HEK293 (cell line): ENCODE measurements at regions not wholly inside any gene's neighbourhood (a gene's known extent, or its start where the extent isn't known, plus 50 kb on each side); places are given as distances from the start of the nearest gene placed in this dataset.

Experiments used
- CTCF ChIA-PET: fragments of 350-600 bp; formaldehyde crosslinking; extraction: SDS; loops from one replicate; lab custom pipeline; 2021; ENCODE audit warnings: antibody characterized with exemption; lab: Yijun Ruan, JAX
- POLR2A ChIA-PET: fragments of 300-600 bp; formaldehyde crosslinking; extraction: SDS; loops from one replicate; lab custom pipeline; 2020; ENCODE audit warnings: antibody characterized with exemption, inconsistent platforms; lab: Yijun Ruan, JAX
- H3K27ac ChIP-seq: fragments of 200-500 bp; sonication (Bioruptor generic); 2 replicates; pipeline ENCODE4 v1.5.1; 2014; ENCODE audit warnings: low read depth, low read length, control low read depth, inconsistent platforms; ENCODE audit errors: extremely low read depth
- H3K36me3 ChIP-seq, 2 experiments: fragments of 200-500 bp in 1 of 2; sonication (Bioruptor generic) in 1 of 2; 1 replicate in 1 of 2; 2 replicates in 1 of 2; pipeline ENCODE4 v1.5.1; 2014 to 2017; ENCODE audit warnings: inconsistent platforms in 2 of 2, low read length in 2 of 2; ENCODE audit not compliant: control insufficient read depth in 2 of 2, insufficient read depth in 1 of 2
- H3K4me1 ChIP-seq: fragments of 200-500 bp; sonication (Bioruptor generic); 2 replicates; pipeline ENCODE4 v1.5.1; 2014; ENCODE audit warnings: mild to moderate bottlenecking, low read length, inconsistent platforms; ENCODE audit not compliant: control insufficient read depth, insufficient read depth
- H3K4me3 ChIP-seq: 2 replicates; pipeline ENCODE4 v1.5.1; 2011; ENCODE audit warnings: low read depth, mild to moderate bottlenecking, control low read depth, low read length, moderate library complexity
- H3K9me3 ChIP-seq: fragments of 200-500 bp; sonication (Bioruptor generic); 2 replicates; pipeline ENCODE4 v1.5.1; 2014; ENCODE audit warnings: low read depth, low read length, inconsistent platforms; ENCODE audit not compliant: control insufficient read depth, insufficient read depth
- CTCF ChIP-seq: fragments of 450-650 bp; formaldehyde crosslinking; IDR thresholded peaks from 2 replicates; pipeline ENCODE4 v1.5.1; 2016; ENCODE audit warnings: missing biosample characterization, missing genetic modification characterization
- IKZF3 ChIP-seq: fragments of 450-650 bp; IDR thresholded peaks from 2 replicates; pipeline ENCODE4 v1.5.0; 2018; ENCODE audit warnings: missing biosample characterization, mild to moderate bottlenecking, missing genetic modification characterization, moderate library complexity
- KLF16 ChIP-seq: fragments of 450-650 bp; formaldehyde crosslinking; IDR thresholded peaks from 2 replicates; pipeline ENCODE4 v1.5.1; 2017; ENCODE audit warnings: missing biosample characterization, missing genetic modification characterization
- YY2 ChIP-seq: fragments of 450-650 bp; formaldehyde crosslinking; IDR thresholded peaks from 2 replicates; pipeline ENCODE4 v1.5.1; 2016; ENCODE audit warnings: missing biosample characterization, missing genetic modification characterization
- ZBTB7A ChIP-seq: fragments of 450-650 bp; formaldehyde crosslinking; IDR thresholded peaks from 2 replicates; pipeline ENCODE4 v1.5.1; 2016; ENCODE audit warnings: low read depth, missing biosample characterization, missing genetic modification characterization
- ZBTB8A ChIP-seq: fragments of 450-650 bp; formaldehyde crosslinking; IDR thresholded peaks from 2 replicates; pipeline ENCODE4 v1.5.1; 2016; ENCODE audit warnings: missing biosample characterization, missing genetic modification characterization
- ZFHX2 ChIP-seq: fragments of 450-650 bp; formaldehyde crosslinking; conservative IDR thresholded peaks from 2 replicates; pipeline ENCODE4 v1.5.1; 2016; ENCODE audit warnings: missing biosample characterization, missing genetic modification characterization
- ZNF19 ChIP-seq: fragments of 450-650 bp; formaldehyde crosslinking; IDR thresholded peaks from 2 replicates; pipeline ENCODE4; 2016; ENCODE audit warnings: missing biosample characterization, missing genetic modification characterization, low read depth
- ZNF2 ChIP-seq: fragments of 450-650 bp; formaldehyde crosslinking; IDR thresholded peaks from 2 replicates; pipeline ENCODE4 v1.5.1; 2016; ENCODE audit warnings: missing biosample characterization, missing genetic modification characterization
- ZNF221 ChIP-seq: fragments of 450-650 bp; formaldehyde crosslinking; IDR thresholded peaks from 2 replicates; pipeline ENCODE4 v1.5.1; 2017; ENCODE audit warnings: missing biosample characterization, missing genetic modification characterization, borderline replicate concordance
- ZNF514 ChIP-seq: fragments of 450-650 bp; formaldehyde crosslinking; IDR thresholded peaks from 2 replicates; pipeline ENCODE4 v1.5.1; 2016; ENCODE audit warnings: missing biosample characterization, missing genetic modification characterization
- ZNF521 ChIP-seq: fragments of 450-650 bp; formaldehyde crosslinking; IDR thresholded peaks from 2 replicates; pipeline ENCODE4 v1.5.1; 2017; ENCODE audit warnings: missing biosample characterization, mild to moderate bottlenecking, missing genetic modification characterization
- ZNF654 ChIP-seq: fragments of 450-650 bp; formaldehyde crosslinking; IDR thresholded peaks from 2 replicates; pipeline ENCODE4 v1.5.1; 2016; ENCODE audit warnings: low read depth, missing biosample characterization, missing genetic modification characterization
- ZNF658 ChIP-seq: fragments of 450-650 bp; formaldehyde crosslinking; IDR thresholded peaks from 2 replicates; pipeline ENCODE4; 2016; ENCODE audit warnings: missing biosample characterization, missing genetic modification characterization
- ZNF830 ChIP-seq: fragments of 450-650 bp; IDR thresholded peaks from 2 replicates; pipeline ENCODE4 v1.5.0; 2018; ENCODE audit warnings: missing biosample characterization, missing genetic modification characterization, low read depth, mild to moderate bottlenecking, moderate library complexity
- TF ChIP-seq, protein P1 (sequence below): fragments of 450-650 bp; formaldehyde crosslinking; IDR thresholded peaks from 2 replicates; pipeline ENCODE4 v1.5.1; 2016; ENCODE audit warnings: missing biosample characterization, missing genetic modification characterization
- TF ChIP-seq, protein P2 (sequence below): fragments of 450-650 bp; formaldehyde crosslinking; IDR thresholded peaks from 2 replicates; pipeline ENCODE4 v1.5.1; 2016; ENCODE audit warnings: missing biosample characterization, missing genetic modification characterization
- TF ChIP-seq, protein P3 (sequence below): fragments of 450-650 bp; formaldehyde crosslinking; IDR thresholded peaks from 2 replicates; pipeline ENCODE4 v1.5.1; 2017; ENCODE audit warnings: missing biosample characterization, missing genetic modification characterization

GRCh38 chr5:125412561-125413495 lies 666.4 kb upstream of the ZNF608 start (continued):
- TF ChIP-seq, protein P1, sequence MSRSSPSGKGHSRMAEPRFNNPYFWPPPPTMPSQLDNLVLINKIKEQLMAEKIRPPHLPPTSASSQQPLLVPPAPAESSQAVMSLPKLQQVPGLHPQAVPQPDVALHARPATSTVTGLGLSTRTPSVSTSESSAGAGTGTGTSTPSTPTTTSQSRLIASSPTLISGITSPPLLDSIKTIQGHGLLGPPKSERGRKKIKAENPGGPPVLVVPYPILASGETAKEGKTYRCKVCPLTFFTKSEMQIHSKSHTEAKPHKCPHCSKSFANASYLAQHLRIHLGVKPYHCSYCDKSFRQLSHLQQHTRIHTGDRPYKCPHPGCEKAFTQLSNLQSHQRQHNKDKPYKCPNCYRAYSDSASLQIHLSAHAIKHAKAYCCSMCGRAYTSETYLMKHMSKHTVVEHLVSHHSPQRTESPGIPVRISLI (tag by site-specific recombination): peak; percentile 86
- TF ChIP-seq ZFHX2 (tag by site-specific recombination): no peak
- no peak for TF ChIP-seq ZBTB7A (tag by site-specific recombination)
- TF ChIP-seq ZNF2: peak; percentile 61; the same call in 1 of the 2 replicates
- no peak for TF ChIP-seq ZNF830
- TF ChIP-seq ZNF521 (tag by site-specific recombination): no peak
- TF ChIP-seq IKZF3 (tag by site-specific recombination): peak; percentile 89
- TF ChIP-seq, protein P2, sequence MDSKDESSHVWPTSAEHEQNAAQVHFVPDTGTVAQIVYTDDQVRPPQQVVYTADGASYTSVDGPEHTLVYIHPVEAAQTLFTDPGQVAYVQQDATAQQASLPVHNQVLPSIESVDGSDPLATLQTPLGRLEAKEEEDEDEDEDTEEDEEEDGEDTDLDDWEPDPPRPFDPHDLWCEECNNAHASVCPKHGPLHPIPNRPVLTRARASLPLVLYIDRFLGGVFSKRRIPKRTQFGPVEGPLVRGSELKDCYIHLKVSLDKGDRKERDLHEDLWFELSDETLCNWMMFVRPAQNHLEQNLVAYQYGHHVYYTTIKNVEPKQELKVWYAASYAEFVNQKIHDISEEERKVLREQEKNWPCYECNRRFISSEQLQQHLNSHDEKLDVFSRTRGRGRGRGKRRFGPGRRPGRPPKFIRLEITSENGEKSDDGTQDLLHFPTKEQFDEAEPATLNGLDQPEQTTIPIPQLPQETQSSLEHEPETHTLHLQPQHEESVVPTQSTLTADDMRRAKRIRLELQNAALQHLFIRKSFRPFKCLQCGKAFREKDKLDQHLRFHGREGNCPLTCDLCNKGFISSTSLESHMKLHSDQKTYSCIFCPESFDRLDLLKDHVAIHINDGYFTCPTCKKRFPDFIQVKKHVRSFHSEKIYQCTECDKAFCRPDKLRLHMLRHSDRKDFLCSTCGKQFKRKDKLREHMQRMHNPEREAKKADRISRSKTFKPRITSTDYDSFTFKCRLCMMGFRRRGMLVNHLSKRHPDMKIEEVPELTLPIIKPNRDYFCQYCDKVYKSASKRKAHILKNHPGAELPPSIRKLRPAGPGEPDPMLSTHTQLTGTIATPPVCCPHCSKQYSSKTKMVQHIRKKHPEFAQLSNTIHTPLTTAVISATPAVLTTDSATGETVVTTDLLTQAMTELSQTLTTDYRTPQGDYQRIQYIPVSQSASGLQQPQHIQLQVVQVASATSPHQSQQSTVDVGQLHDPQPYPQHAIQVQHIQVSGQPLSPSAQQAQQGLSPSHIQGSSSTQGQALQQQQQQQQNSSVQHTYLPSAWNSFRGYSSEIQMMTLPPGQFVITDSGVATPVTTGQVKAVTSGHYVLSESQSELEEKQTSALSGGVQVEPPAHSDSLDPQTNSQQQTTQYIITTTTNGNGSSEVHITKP (tag by site-specific recombination): no peak
- TF ChIP-seq ZNF19 (tag by site-specific recombination): no peak
- TF ChIP-seq, protein P3, sequence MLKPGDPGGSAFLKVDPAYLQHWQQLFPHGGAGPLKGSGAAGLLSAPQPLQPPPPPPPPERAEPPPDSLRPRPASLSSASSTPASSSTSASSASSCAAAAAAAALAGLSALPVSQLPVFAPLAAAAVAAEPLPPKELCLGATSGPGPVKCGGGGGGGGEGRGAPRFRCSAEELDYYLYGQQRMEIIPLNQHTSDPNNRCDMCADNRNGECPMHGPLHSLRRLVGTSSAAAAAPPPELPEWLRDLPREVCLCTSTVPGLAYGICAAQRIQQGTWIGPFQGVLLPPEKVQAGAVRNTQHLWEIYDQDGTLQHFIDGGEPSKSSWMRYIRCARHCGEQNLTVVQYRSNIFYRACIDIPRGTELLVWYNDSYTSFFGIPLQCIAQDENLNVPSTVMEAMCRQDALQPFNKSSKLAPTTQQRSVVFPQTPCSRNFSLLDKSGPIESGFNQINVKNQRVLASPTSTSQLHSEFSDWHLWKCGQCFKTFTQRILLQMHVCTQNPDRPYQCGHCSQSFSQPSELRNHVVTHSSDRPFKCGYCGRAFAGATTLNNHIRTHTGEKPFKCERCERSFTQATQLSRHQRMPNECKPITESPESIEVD: peak; percentile 98
- TF ChIP-seq ZNF654 (tag by site-specific recombination): peak; percentile 50
- TF ChIP-seq ZNF658 (tag by site-specific recombination): no peak
- no peak for TF ChIP-seq YY2 (tag by site-specific recombination)
- TF ChIP-seq ZNF221 (tag by site-specific recombination): no peak

DNA sequence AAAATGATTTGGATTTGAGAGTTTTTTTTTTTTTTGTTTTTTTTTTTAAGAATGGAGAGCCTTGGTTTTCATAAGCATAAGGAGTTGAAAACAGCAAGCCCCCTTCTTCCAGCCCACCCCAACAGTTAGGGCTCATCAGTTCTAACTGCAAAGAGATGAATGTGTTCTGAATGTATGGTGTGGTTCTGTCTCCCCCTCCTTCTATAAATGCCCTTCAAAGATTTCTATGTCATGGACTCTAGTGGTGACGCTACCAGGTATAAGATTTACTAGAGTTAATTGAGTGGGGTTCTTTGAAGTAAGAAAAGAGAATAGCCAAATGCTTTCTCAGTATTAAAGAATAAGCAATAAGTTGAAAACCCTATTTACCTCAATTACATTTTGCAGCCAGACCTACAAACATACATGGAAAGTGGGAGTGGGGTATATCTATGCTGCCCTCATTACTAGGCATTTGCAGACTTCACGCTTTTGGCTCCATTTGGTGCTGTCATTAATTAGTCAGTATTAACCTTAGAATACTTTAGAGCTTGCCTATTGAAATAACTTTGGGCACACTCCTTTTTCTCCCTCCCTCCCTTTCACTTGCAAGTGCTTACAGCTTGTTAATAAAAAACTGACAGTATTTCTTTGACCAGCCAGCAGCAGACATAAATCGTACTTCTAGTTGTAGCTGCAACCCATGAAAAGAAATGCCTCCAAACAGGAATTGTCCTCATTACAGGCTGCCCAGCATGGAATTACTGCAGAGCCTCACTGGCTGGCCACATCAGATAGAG lies 667.2 kb upstream of the ZNF608 start:
- H3K4me1 ChIP-seq: peaks cover 30% of the 10 kb centered on the region
- ChIA-PET POLR2A (interaction anchor here (0.7 kb wide), 2 partner anchors 8 to 667 kb away, joined by 3 read pairs; partner anchors contain the start of gene ZNF608), CTCF (interaction anchor here (0.6 to 1.1 kb wide), 4 partner anchors 109 to 421 kb away, joined by 3 to 5 read pairs (median 4); no protein-coding TSS in a partner anchor)
- no peaks in the 10 kb centered on the region for H3K9me3 ChIP-seq
- H3K4me3 ChIP-seq: no peak overlapping the region
- H3K27ac ChIP-seq: peak overlapping the region; percentile 89
- no peaks in the 10 kb centered on the region for H3K36me3 ChIP-seq
- TF ChIP-seq ZNF514 (tag by site-specific recombination) (no peak), CTCF (no peak), ZBTB8A (tag by site-specific recombination) (no peak), KLF16 (tag by site-specific recombination) (no peak)
